SKM-1 (cell line): ENCODE measurements at regions not wholly inside any gene's neighbourhood (a gene's known extent, or its start where the extent isn't known, plus 50 kb on each side); places are given as distances from the start of the nearest gene placed in this dataset.

Source experiments
- DNase-seq: peaks from one replicate; lab custom pipeline; 2025; ENCODE audit not compliant: unreplicated experiment; lab: John Stamatoyannopoulos, UW

- DNase-seq: no peak
These were observed 63.2 kb upstream of the MAPRE2 start for GRCh38 chr18:34977838-34978532.

DNA sequence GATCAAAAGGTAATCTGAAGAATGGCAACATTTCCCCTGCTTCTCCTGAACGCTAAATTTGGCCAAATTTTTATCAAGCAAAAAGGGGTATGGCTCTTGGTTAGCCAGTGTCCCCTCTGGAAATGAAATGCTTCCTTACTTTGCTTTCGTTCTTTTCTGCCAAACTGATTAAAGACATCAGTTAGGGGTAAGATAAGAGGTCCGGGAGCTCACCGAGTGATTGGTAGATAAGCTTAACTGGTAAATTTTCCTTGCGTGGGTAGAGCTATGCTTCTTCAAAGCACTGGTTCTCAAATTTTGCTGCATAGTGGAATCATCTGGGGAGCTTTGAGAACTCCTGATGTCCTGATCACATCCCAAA lies 62.7 kb upstream of the MAPRE2 start:
- DNase-seq: no peak

- peak; percentile 68 for DNase-seq
These were observed 62.1 kb upstream of the MAPRE2 start for GRCh38 chr18:34978953-34979608.

- DNase-seq: no peak
These were observed 59.7 kb upstream of the MAPRE2 start for GRCh38 chr18:34981487-34981886.

- DNase-seq: no peak
These were observed 55.2 kb upstream of the MAPRE2 start for GRCh38 chr18:34985963-34986362.

DNA sequence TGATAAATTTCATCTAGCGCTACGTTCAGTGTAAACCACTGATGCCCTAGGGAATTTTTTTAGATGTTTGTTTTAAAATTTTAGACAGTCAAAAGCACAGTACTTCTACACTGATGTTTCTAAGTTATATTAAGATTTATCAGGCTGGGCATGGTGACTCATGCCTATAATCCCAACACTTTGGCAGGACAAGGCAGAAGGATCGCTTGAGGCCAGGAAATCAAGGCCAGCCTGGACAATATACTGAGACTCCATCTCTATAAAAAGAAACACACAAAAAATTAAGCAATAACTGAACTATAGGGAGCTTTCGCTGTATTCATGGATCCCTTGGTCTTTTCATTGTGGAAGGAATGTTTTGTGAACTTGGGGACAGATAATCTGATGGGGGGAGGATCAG lies 50.6 kb upstream of the MAPRE2 start:
- no peak for DNase-seq

DNA sequence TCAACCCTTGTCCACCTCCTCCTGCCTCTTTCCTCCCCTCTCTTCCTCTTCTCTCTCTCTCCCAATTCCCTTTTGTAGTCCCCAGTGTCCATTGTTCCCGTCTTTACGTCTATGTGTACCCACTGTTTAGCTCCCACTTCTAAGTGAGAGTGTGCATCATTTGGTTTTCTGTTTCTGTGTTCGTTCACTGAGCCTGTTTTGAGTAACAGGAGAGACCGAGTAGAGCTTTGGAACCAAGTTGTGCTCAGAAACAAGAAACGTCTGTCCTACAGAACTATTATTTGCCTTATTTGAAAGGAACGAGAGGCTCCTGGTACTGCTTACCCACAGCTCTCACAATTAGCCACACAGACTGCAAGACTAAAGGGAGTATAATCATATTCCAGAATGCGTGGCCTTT lies 50.1 kb upstream of the MAPRE2 start:
- DNase-seq: no peak
